ENCODE measurements at regions not wholly inside any gene's neighbourhood (a gene's known extent, or its start where the extent isn't known, plus 50 kb on each side); places are given as distances from the start of the nearest gene placed in this dataset.

DNA sequence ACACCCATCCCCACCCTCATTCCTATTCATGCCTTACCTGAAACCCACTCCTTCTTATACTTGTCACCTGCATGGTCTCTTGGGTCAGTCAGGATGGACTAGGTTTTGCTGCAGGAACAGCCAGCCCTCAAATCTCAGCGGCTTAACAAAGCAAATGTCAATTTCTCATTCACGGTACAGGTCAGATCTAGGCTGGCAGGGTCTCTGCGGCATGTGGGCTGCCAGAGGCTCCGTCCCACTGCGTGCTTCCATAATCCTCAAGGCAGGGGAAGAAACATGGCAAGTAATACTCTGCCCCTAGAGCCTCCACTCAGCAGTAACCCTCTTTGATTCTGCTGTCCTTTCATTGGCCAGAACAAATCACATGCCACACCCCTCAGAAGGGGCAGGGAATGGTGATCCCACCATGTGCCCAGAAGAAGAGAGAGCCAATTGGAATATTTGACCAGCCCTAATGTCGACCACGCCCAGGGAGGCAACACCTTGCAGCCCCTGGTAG lies 114.9 kb upstream of the ZMIZ1 start:
- Histone ChIP-seq H3K4me1 (ENCODE audit: control insufficient read depth in 1 of 2, insufficient read depth in 2 of 2, low read length in 2 of 2) (peaks cover 0 to 6% of the 10 kb centered on the region in 2 experiments; a peak in 2 of 4 replicates), H3K79me2 (ENCODE audit: insufficient read depth, low read length) (no peaks in the 10 kb centered on the region), H3K27me3 (ENCODE audit: insufficient read depth, low read length) (no peaks in the 10 kb centered on the region), H3K27ac (ENCODE audit: low read depth, low read length) (no peak overlapping the region), H3K9me3 (ENCODE audit: control insufficient read depth in 1 of 2, insufficient read depth in 1 of 2, low read depth in 1 of 2, low read length in 2 of 2) (no peaks in the 10 kb centered on the region), H4K20me1 (ENCODE audit: insufficient read depth) (no peaks in the 10 kb centered on the region), H3K4me3 (replicated peaks in 1 of 2; ENCODE audit: low read depth in 1 of 2, low read length in 2 of 2) (no peak overlapping the region), H3K4me2 (ENCODE audit: low read length) (no peak overlapping the region), H2AFZ (ENCODE audit: low read depth, low read length, poor library complexity, severe bottlenecking) (no peak overlapping the region), H3K9ac (ENCODE audit: low read length) (no peak overlapping the region), H3K9me2 (ENCODE audit: insufficient read depth) (no peaks in the 10 kb centered on the region), H3K36me3 (ENCODE audit: control insufficient read depth in 1 of 2, insufficient read depth in 2 of 2, low read length in 2 of 2) (no peaks in the 10 kb centered on the region)
- DNase-seq (ENCODE audit: low read depth, low spot score): no peak
- POLR2A ChIA-PET: no interaction called here
- BruUV-seq (replicated peaks): no TSS peak
- TF ChIP-seq YY1 (IDR thresholded peaks at IDR 0.05; ENCODE audit: extremely low read depth, insufficient replicate concordance, low read depth, low read length): no peak
- ATAC-seq: no peak
- CTCF ChIA-PET: no interaction called here
- intact Hi-C loops (cut with micrococcal nuclease): no loop called here
- RAD21 ChIA-PET (ENCODE audit: low non-redundant PET in 1 of 2, low total read pairs in 2 of 2, uncharacterized antibody in 2 of 2, unreplicated experiment in 2 of 2): interaction anchor here in 1 of 2 experiments (1.5 kb wide), 1 partner anchor 20 kb away, joined by 3 read pairs; no protein-coding TSS in a partner anchor

GRCh38 chr10:78954689-78955088 lies 114.1 kb upstream of the ZMIZ1 start:
- H3K36me3 ChIP-seq (ENCODE audit: control insufficient read depth in 1 of 2, insufficient read depth in 2 of 2, low read length in 2 of 2): no peaks in the 10 kb centered on the region
- H4K20me1 ChIP-seq (ENCODE audit: insufficient read depth): no peaks in the 10 kb centered on the region
- H3K4me2 ChIP-seq (ENCODE audit: low read length): no peak overlapping the region
- no peaks in the 10 kb centered on the region for H3K27me3 ChIP-seq (ENCODE audit: insufficient read depth, low read length)
- peaks cover 0 to 6% of the 10 kb centered on the region in 2 experiments; a peak in 2 of 4 replicates for H3K4me1 ChIP-seq (ENCODE audit: control insufficient read depth in 1 of 2, insufficient read depth in 2 of 2, low read length in 2 of 2)
- no TSS peak for BruUV-seq (replicated peaks)
- intact Hi-C loops (cut with micrococcal nuclease): no loop called here
- no peaks in the 10 kb centered on the region for H3K79me2 ChIP-seq (ENCODE audit: insufficient read depth, low read length)
- ChIA-PET CTCF (no interaction called here), POLR2A (interaction anchor here (1.0 kb wide), 1 partner anchor 19 kb away, joined by 3 read pairs; no protein-coding TSS in a partner anchor), RAD21 (ENCODE audit: low non-redundant PET in 1 of 2, low total read pairs in 2 of 2, uncharacterized antibody in 2 of 2, unreplicated experiment in 2 of 2) (no interaction called here)
- no peak for ATAC-seq
- TF ChIP-seq CEBPB (IDR thresholded peaks at IDR 0.05; ENCODE audit: low read depth): no peak
- TF ChIP-seq SIN3A (IDR thresholded peaks at IDR 0.05; ENCODE audit: low read depth): no peak
- no peaks in the 10 kb centered on the region for H3K9me3 ChIP-seq (ENCODE audit: control insufficient read depth in 1 of 2, insufficient read depth in 1 of 2, low read depth in 1 of 2, low read length in 2 of 2)
- H3K4me3 ChIP-seq (replicated peaks in 1 of 2; ENCODE audit: low read depth in 1 of 2, low read length in 2 of 2): no peak overlapping the region
- H3K9ac ChIP-seq (ENCODE audit: low read length): no peak overlapping the region
- DNase-seq (ENCODE audit: low read depth, low spot score): no peak
- no peak overlapping the region for H3K27ac ChIP-seq (ENCODE audit: low read depth, low read length)
- no peak overlapping the region for H2AFZ ChIP-seq (ENCODE audit: low read depth, low read length, poor library complexity, severe bottlenecking)
- no peaks in the 10 kb centered on the region for H3K9me2 ChIP-seq (ENCODE audit: insufficient read depth)

Measured in HCT116 (cell line).